Activated B cell treated with CpG ODN at 0.5 μM for 24 hours (primary cell): ENCODE measurements at regions not wholly inside any gene's neighbourhood (a gene's known extent, or its start where the extent isn't known, plus 50 kb on each side); places are given as distances from the start of the nearest gene placed in this dataset.

Experiments used
- ATAC-seq: fragments of 200-7000 bp; cut with Tn5 transposase; one replicate; pipeline ENCODE4 v1.10.0; 2021; ENCODE audit warnings: low read depth, mild to moderate bottlenecking, moderate library complexity
- CTCF ChIA-PET: fragments of 350-600 bp; sonication (Branson Sonifier 250); formaldehyde crosslinking; loops from one replicate; lab custom pipeline; 2021; ENCODE audit warnings: antibody characterized with exemption; lab: Charles Lee
- POLR2A ChIA-PET: fragments of 350-600 bp; sonication (Branson Sonifier 250); formaldehyde crosslinking; loops from one replicate; lab custom pipeline; 2021; ENCODE audit warnings: antibody characterized with exemption; lab: Charles Lee
- DNase-seq: peaks from one replicate; pipeline ENCODE4 v3.0.0; 2022
- H3K27ac Mint-ChIP-seq: one replicate; pipeline ENCODE4 v1.8.0; 2020; ENCODE audit warnings: mixed read lengths
- H3K27me3 Mint-ChIP-seq: one replicate; pipeline ENCODE4 v1.8.0; 2021; ENCODE audit warnings: mixed read lengths
- H3K36me3 Mint-ChIP-seq: one replicate; pipeline ENCODE4 v1.8.0; 2021; ENCODE audit warnings: low read depth, mixed read lengths
- H3K4me1 Mint-ChIP-seq: one replicate; pipeline ENCODE4 v1.8.0; 2021; ENCODE audit warnings: mixed read lengths
- H3K4me3 Mint-ChIP-seq: one replicate; pipeline ENCODE4 v1.8.0; 2020; ENCODE audit warnings: mild to moderate bottlenecking, mixed read lengths
- H3K9me3 Mint-ChIP-seq: one replicate; pipeline ENCODE4 v1.8.0; 2020; ENCODE audit warnings: mixed read lengths
- intact Hi-C: fragments of 100-400 bp; cut with micrococcal nuclease; formaldehyde crosslinking; loops from one replicate; pipeline ENCODE4 v1.15.1; 2024
- TF ChIP-seq, protein P1 (sequence below): fragments of 200-600 bp; IDR thresholded peaks from one replicate; pipeline ENCODE4 v1.8.0; 2022; ENCODE audit warnings: antibody characterized with exemption, mild to moderate bottlenecking

DNA sequence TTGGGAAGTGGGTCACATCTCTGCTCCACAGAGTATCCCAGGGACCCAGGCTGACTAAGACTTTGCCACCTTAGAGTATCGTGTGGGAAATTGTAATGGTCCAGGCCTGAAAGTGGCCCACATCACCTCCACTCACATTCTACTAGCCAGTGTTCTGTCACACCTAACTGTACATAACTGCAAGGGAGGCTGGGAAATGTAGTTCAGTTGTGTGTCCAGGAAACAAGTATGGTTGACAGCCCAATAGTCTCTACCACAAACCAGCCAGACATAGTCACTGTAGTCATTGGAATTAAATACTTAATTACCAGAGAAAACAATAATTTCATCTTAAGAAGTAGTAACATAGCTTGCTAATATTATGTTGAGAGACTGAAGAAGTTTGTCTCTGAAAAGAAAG is 233.4 kb upstream of the S100G start:
- no peak overlapping the region for H3K27ac Mint-ChIP-seq
- ChIA-PET CTCF (no interaction called here), POLR2A (no interaction called here)
- no peaks in the 10 kb centered on the region for H3K4me1 Mint-ChIP-seq
- H3K9me3 Mint-ChIP-seq = no peaks in the 10 kb centered on the region
- DNase-seq = no peak
- H3K36me3 Mint-ChIP-seq = no peaks in the 10 kb centered on the region
- intact Hi-C loops = no loop called here
- H3K4me3 Mint-ChIP-seq = no peak overlapping the region
- H3K27me3 Mint-ChIP-seq = no peaks in the 10 kb centered on the region
- TF ChIP-seq, protein P1, sequence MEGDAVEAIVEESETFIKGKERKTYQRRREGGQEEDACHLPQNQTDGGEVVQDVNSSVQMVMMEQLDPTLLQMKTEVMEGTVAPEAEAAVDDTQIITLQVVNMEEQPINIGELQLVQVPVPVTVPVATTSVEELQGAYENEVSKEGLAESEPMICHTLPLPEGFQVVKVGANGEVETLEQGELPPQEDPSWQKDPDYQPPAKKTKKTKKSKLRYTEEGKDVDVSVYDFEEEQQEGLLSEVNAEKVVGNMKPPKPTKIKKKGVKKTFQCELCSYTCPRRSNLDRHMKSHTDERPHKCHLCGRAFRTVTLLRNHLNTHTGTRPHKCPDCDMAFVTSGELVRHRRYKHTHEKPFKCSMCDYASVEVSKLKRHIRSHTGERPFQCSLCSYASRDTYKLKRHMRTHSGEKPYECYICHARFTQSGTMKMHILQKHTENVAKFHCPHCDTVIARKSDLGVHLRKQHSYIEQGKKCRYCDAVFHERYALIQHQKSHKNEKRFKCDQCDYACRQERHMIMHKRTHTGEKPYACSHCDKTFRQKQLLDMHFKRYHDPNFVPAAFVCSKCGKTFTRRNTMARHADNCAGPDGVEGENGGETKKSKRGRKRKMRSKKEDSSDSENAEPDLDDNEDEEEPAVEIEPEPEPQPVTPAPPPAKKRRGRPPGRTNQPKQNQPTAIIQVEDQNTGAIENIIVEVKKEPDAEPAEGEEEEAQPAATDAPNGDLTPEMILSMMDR = no peak
- no peak for ATAC-seq

DNA sequence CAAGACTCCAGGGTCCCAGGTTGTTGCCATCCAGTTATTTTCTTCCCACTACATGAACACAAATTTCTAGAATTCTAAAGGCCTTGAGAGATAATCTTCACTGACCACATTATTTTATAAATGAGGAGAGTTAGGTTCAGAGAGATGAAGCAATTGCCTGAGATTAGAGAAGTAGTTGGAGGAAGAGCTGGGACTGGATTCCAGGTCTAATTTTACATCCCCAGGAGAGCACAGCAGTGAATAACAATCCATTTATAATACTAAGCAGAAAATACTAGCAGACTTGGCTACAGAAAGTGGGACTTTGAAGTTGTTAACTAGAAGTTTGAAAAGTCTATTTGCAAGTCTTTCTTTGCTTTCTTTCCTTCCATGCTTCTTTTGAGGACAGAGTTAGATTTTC is 231.3 kb upstream of the S100G start:
- DNase-seq = no peak
- Mint-ChIP-seq H3K4me1 (no peaks in the 10 kb centered on the region), H3K4me3 (no peak overlapping the region), H3K27me3 (no peaks in the 10 kb centered on the region), H3K27ac (no peak overlapping the region), H3K36me3 (no peaks in the 10 kb centered on the region), H3K9me3 (no peaks in the 10 kb centered on the region)
- ATAC-seq = no peak
- POLR2A ChIA-PET = no interaction called here
- TF ChIP-seq, protein P1 = no peak
- CTCF ChIA-PET = no interaction called here
- intact Hi-C loops = no loop called here

- ChIA-PET CTCF (no interaction called here), POLR2A (no interaction called here)
- Mint-ChIP-seq H3K36me3 (no peaks in the 10 kb centered on the region), H3K27ac (no peak overlapping the region), H3K9me3 (no peaks in the 10 kb centered on the region), H3K4me1 (peaks cover 6% of the 10 kb centered on the region), H3K27me3 (no peaks in the 10 kb centered on the region), H3K4me3 (no peak overlapping the region)
- DNase-seq = no peak
- intact Hi-C loops = no loop called here
- TF ChIP-seq, protein P1 = no peak
- no peak for ATAC-seq
Measured at GRCh38 chrX:16427668-16428067, 222.3 kb upstream of the S100G start.

DNA sequence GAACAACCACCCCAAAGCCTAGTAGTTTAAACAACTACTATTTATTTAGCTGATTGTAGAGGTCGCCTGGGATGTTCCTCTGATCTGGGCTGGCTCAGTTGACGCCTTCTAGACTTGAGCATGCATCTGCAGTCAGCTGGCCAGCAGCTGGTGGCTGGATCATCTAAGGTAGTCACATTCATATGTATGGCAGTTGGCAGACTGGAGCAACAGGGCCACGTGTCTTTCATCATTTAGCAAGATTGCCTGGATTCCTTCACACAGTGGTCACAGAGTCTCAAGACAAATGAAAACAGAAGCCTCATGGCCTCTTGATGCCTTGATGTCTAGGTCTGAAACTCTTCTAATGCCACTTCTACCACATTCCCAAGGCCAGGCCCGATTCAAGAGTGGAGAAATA is 220.6 kb upstream of the S100G start:
- H3K36me3 Mint-ChIP-seq = no peaks in the 10 kb centered on the region
- H3K4me1 Mint-ChIP-seq = peaks cover 2% of the 10 kb centered on the region
- DNase-seq = no peak
- ATAC-seq = no peak
- H3K27ac Mint-ChIP-seq = no peak overlapping the region
- H3K4me3 Mint-ChIP-seq = no peak overlapping the region
- ChIA-PET CTCF (no interaction called here), POLR2A (no interaction called here)
- TF ChIP-seq, protein P1 = no peak
- H3K9me3 Mint-ChIP-seq = no peaks in the 10 kb centered on the region
- intact Hi-C loops = no loop called here
- H3K27me3 Mint-ChIP-seq = peaks cover 2% of the 10 kb centered on the region

GRCh38 chrX:16431266-16431665 is 218.7 kb upstream of the S100G start:
- Mint-ChIP-seq H3K36me3 (no peaks in the 10 kb centered on the region), H3K4me3 (no peak overlapping the region), H3K27me3 (peaks cover 2% of the 10 kb centered on the region), H3K4me1 (no peaks in the 10 kb centered on the region), H3K9me3 (no peaks in the 10 kb centered on the region), H3K27ac (no peak overlapping the region)
- no peak for ATAC-seq
- no peak for DNase-seq
- intact Hi-C loops = no loop called here
- TF ChIP-seq, protein P1 = no peak
- POLR2A ChIA-PET = no interaction called here
- CTCF ChIA-PET = no interaction called here
